DMS53 (cell line): ENCODE measurements at regions not wholly inside any gene's neighbourhood (a gene's known extent, or its start where the extent isn't known, plus 50 kb on each side); places are given as distances from the start of the nearest gene placed in this dataset.

Experiments
- DNase-seq: peaks from one replicate; lab custom pipeline; 2025; lab: John Stamatoyannopoulos, UW

DNA sequence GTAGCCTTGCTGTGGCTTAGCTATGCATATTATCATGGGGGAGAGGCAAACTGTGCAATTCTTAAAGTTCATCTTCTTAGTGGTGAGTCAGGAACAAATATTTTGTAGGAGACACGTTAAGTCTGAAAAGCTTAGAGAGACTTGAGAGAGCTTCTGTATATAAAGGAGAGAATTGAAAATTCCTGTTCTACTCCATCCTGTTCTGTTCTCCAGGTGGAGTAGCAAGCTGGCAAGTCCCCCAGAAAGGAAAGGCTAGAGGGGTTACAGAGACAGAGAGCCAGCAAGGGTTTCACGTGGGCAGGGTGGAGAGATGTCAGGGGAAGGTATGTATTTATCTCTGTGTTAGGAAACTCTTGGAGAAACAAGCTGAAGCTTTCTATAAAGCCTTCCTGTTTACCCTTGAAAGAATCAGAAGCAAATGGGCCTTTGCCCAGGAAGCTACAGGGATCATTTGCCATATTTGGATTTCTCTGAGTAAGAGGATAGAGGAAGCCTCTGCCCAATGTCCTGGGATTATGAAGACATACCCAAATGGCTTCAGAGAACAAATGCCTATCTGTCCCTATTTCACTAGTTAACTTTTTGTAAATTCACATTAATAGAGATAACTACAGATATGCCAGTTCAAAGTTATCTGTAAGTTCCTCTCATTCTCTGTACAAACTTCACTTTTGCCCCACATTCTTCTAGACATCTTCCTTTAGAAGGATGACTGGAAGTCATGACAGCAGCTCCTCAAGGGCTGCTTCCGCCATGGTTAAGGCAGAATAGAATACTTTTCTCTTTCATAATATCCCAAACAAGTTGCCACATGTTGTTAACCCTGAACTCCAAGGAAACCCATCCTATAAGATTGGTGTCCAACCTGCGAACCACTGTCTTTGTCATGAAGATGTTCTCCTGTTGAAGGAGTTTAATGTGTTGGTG lies 126.7 kb upstream of the NEDD9 start:
- DNase-seq, result peak; percentile 12

DNA sequence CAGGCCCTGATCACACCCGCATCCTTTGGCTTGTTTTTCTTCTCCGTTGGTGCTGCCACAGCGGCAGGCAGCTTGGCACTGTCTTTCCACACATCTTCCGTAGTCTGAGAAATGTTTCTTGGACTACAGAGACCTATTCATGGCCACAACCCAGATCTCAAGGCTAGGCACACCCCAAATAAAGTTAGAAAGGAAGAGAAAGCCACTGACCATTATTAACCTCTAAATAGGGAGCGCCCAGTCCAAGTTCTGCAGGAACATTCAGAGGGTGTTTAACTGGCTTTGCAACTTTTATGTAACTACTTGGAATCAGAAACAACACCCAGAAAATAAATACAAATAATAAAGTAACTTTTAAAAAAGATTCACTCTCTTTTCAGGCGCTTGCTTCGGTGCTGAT lies 124.8 kb upstream of the NEDD9 start:
- no peak for DNase-seq

DNA sequence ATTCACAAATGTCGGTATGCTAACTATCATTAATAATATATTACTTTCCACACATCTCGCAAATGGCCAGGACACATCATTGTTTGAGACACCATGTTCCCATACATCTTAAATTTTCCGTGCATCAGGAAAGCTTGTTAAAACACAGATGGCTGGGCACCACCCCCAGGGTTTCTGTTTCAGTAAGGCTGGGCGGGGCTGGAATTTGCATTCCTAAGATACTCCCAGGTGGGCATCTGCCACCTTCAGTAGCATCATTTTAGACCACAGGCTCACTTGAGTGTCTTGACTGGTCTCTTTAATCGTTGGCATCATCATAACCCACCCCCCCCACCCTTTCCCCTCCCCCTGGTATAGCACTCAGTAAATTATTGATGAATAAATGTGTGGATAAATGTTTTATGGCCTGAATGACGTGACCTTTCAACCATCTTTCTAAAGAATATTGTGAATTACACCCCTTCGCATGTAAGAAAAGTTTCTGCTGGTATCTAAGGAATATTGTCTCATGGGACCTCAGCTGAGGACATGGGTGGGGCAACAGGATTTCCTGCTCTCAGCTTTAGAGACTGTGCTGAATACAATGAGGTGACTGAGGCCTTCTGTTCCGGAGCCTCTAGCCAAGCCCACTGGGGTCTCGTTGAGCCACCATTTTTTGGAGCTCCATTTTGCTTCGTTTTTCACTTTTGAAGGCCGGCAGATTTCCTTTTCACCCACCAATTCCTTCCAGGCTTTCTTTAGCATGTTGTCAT lies 124.1 kb upstream of the NEDD9 start:
- no peak for DNase-seq

DNA sequence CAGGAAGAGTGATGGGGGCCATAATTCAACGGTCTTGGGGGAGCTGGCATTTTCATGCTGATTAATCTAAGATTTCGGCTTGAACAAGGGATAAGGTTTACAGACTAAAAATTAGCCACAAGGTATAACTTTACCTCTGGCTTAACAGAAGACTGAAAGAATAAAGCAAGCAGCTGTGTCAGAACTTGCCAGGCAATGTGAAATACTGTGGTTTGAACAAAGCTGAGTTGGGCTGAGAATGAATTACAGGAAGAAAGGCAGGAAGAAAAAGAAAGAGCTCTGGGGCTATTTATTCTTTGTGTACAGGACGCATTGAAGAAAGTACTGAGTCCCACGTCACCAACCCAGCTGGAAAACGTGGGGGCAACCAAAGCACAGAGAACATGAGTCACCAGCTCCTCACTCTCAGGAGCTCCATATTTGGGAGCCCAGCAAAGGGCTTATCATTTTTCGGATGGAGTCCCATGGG lies 121.5 kb upstream of the NEDD9 start:
- DNase-seq, result no peak

DNA sequence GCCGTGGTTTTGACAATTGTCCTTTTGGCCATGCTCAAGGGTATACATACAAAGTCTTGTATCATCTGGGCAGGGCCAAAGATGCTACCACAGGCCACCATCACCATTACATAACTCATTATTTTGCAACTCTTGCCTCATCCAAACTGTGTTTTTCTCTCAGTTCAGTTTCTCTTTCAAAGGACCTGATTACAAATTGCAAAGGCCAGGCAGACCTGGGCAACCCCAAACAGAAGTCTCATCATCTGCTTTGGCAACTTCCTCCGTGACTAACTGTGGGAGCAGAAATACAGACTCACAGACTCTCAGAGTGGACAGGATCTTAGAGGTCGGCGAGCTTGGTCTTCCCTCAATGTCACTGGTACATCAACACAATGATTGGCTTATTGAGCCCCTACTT lies 117.8 kb upstream of the NEDD9 start:
- no peak for DNase-seq

DNA sequence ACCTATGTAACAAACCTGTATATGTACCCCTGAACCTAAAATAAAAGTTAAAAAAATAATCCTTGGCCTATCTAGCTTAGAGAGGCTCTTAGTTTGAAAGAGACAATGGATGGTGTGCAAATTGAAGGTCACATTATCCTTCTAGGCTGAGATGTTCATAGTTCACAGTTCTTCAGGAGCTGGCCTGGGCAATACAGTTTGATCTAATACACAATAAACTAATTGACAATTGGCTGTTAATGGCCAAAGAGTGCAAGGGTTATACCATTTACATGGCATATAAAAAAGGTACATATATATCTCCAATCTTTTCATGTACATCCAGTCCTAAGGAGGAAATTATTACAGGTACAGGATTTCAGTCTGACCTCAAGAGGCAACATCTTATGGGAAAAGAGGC lies 117.4 kb upstream of the NEDD9 start:
- DNase-seq, result no peak

DNA sequence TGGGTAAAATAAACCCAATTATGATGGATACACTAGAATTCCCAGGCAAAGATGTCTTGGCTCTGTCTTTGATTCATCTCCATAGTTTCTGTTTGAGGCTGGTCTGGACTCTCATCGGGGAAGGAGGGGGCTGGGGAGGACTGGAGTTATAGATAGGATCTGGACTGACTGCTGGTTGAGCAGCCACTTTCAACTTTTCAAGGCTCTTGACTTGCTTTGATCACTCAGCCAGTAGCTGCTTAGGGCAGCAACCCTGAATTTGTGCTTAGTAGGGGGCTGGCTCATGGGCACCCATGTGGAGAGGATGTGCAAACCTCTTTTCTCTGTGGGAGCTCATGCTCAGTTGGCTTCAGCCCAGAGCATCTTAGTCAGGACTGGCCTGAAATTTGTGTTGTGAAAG lies 114.0 kb upstream of the NEDD9 start:
- no peak for DNase-seq

DNA sequence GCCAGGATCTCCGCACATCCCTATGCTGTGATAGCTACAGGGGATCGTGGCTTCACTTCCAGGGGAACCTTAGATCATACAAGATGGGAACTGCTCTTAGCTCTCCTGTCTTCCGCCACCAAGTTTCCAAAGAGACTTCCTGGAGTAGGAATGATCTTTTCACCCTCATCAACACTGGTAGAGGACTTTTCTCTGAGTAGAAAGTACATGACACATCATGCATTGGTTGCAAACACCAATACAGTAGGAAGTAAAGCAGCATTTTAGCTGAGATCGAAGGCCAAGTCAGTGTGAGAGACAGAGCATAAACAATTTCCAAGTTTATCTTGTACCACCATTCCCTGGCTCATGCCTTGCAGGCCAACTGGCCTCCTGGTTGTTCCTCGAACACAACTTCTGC lies 113.1 kb upstream of the NEDD9 start:
- DNase-seq, result no peak

DNA sequence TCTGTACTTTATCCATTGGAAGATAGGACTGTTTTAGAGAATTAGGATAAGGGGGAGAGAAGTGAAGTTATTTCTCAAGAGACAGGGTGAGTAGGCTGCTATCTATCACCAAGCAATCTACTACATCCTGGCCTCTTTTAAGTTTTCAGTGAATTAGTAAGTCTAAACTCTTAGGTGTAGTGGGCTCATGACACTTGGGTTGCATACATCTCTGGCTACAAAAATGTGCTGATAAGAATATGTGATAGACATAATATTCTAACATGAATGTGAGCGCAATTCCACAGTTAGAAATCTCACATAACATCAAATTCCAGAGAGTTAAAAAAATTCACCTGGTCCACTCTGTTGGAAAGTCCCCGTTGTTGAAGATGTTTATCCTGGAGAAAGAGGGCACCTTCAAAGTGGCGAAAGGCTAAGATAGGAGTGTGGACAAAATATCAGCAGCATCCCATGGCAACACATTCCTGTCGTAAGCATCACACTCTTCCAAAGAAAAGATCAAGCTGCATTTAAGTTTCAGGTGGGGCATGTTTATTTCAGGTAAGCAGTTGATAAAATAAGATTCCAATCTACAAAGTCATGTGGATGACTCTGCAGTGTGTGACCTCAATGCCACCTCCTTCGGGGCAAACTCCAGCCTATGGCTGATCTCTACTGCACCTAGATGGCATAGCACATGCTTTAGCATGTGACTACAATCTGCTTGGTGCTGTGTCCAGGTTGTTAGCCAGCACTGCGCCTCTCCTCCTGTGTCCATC lies 111.7 kb upstream of the NEDD9 start:
- peak; percentile 42 for DNase-seq

DNA sequence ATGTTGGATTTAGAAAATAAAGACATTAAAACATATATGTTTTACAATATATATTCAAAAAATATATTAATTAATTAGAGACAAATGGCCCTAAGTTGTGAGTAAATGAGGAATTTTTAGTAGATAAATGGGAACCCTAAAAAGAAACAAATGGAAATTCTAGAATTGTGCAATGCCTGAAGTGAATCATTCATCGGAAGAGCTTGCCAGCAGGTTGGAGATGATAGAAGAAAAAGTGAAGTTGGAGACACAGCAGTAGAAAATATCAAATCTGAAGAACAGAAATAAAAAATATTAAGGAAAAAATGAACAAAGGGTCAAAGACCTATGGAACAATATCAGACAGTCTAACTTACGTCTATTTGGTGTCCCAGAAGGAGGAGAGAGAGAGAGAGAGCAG lies 109.4 kb upstream of the NEDD9 start:
- DNase-seq, result no peak

DNA sequence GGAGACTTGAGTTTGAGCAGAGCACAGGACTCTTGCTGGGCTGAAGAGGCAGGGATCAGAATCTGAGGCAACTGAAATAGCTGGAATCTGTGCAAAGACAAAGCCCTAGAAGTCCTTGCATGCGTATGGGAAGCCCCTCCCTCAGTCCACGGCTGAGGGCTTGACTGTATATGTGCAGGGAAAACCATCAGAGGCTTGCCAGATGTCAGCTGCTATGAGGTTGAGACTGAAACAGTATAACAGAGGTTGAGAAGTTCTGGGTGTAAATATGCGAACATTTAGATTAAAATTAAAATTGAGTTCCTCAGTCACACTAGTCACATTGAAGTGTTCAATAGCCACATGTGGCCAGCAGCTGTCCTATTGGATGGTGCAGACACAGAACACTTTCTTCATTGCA lies 108.8 kb upstream of the NEDD9 start:
- DNase-seq, result no peak

DNA sequence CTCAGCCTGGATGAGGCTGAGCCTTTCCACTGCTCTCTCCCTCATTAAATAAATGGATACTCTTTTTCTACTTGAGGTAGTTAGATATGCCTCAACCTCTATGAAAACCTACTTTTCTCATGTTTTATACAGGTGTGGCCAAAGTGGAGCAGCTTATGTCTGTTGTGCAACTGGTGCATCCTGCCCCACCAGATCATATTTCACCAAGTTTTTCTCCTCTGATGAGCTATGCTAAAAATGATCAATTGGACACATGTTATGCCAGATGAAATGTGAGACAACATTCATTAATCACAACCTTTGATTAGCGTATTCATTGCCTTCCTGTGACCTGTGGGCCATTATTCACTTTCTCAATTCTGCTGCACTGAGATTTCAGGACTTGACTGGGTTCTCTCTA lies 106.9 kb upstream of the NEDD9 start:
- no peak for DNase-seq

DNA sequence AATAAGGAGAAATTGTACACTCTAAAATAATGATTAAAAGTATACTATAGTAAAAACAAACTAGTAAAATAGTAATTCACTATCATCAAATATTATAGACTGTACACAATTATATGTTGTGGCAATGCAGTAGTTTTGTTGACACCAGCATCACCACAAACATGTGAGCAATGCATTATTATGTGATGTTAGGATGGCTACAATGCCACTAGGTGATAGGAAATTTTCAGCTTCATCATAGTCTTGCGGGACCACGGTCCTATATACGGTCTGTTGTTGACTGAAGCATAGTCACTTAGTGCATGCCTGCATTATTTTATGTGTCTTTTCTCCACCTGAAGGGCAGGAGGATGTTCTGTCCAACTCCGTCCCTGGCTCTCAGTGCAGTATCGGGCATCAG lies 104.8 kb upstream of the NEDD9 start:
- DNase-seq, result no peak

DNA sequence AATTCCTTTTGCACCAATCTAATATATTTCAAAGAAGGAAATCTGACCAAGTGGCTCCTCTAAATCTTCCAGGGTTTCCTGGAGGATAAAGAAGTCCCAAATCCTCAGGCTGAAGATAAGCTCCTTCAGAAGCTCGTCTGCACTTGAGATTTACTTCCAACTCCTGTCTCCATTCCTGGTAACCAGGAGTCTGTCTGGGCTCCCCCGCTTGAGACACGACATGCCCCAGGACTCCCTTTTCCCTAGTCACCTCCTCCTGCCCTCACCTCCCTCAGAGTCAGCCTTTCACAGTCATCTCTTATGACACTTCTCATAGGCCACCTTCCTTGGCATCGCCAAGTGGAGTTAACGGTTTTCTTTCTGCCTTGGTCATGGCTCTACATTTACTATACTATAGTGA lies 103.4 kb upstream of the NEDD9 start:
- DNase-seq, result no peak

DNA sequence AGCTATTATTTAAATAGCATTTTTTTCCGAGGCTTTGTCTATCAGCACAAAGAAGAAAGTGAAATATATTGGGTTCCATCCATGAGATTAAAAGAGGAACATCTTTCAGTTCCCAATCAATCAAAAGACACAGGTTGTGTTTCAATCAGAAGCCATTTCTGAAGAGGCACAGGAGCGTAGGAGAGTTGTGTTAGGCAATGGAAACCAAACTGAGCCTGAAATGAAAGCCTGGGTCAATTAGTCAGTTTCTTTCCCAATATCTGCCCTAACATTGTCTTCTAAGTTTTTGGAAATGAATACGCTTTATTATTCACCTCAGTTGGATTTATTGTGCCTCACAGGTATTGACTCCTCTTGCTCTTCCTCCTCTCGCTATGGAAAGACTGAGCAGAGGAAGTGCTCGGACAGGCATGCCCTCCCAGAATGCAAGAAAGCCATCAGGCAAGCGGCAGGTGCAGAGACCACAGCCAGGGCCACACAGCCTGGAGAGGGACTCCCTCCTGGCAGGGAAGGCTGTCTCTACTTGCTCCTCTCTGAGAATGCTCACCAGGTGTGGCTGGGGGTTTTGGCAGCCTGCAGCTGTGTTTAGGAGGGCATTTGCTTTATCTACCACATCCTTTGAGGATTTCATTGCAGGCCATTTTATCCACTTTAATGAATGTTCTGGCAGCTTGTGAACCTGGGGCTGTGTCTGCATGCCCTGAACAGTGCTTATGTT lies 100.8 kb upstream of the NEDD9 start:
- DNase-seq, result no peak

DNA sequence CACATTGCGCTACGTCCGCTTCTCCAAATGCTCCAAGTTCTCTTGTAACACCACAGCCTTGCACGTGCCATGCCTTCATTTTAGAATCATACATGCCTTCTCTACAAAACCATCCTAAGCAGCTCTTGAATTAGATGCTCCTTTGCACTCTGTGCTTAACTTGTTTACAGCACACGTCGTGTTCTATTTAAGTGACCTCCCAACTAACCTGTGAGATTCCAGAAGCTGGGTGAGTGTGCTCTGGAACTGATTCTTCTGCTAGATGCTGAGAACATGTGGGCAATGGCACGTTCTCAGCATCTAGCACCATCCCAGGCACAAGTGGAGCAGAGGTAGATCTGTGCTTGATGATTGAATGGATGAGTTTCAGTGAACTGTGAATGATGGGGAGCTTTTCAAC lies 100.0 kb upstream of the NEDD9 start:
- no peak for DNase-seq

DNA sequence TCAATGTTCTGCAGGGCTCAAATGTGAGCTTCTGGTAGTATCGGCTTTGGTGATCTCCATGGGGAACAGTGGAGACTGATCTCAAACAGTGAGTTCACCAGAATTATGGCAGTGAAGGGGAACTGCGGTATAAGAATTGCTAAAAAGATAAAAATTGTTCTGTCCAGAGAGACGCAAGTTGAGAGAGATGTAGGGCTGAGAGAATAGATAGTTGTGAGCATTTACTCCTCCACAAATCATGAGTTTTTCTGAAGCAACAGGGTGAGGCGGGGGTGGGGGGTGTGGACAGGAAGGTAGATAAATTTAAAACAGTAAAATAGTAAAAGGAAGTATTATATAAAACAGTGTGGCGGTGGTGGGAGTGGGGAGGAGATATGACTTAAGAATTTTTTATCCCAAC lies 98.6 kb upstream of the NEDD9 start:
- DNase-seq, result no peak

DNA sequence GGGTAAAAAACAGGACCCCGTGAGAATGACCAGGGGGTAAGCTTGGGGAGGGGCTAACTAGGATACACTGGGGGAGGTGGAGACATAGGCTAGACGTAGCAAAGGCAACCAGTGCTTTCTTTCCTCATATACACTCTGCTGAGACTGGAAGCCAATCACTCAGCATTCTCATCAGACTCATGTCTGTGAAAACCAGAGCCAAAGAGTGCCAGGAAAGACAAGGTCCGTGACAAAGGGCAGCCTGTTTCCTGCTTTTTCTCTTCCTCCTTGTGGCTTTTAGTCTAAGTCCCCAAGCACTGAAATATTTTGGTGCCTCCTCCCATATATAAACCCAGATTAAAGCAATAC lies 97.9 kb upstream of the NEDD9 start:
- no peak for DNase-seq

DNA sequence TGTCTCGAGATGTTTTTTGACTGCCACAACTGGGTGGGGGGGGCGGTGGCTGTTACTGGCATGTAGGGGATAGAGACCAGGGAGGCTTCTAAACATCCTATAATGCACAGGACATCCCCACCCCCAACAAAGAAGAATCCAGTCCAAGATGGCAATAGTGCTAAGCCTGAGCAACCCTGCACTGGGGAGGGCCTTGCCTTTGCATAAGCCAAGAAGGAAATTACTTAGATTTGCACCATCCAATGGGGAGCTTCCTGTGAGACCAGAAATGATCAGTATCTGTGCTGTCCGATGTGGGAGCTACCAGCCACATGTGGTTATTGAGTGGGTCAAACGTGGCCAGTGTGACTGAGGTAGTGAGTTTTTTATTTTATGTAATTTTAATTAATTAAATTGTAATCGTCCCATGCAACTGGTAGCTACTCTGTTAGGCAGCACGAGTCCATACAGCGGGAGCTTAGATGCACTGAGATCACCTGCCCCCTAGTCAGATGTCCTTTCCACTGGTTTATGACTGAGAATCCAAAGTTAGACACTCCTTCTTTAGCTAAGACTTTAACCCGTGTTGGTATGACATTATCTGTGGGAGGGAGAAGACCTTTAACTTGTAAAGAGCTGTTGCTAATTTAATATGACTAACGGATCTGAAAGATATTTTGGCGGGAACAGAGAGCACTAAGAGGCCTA lies 97.4 kb upstream of the NEDD9 start:
- DNase-seq, result no peak

DNA sequence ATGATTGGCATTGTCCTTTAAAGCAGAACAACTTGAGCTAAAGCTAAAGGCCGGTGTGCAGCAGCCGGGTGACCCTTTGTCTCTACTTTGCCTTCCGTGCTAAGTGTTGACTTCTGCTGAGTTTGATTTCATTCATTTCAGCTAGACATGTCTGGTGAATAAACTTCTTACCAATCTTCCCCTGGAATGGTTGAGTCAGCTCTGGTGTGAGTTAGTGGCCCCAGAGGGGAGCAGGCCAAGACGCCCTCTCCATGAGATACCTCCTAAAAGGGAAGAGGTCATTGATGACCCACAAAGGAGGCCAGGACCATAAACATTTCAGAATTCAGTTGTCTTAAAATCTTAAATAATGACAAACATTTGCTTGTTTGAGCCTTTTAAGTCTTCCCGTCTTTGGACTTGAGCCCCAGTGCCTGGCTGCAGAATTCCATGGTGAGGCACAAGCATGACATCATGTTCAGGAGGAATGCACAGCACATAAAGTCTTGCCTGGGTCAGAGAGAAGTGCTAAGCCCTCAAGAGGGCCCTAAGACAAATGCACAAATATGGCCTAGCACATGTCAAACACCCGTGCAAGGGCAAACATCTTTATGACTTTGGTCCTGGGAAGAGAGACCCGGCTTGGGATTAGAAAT lies 96.3 kb upstream of the NEDD9 start:
- DNase-seq, result no peak

DNA sequence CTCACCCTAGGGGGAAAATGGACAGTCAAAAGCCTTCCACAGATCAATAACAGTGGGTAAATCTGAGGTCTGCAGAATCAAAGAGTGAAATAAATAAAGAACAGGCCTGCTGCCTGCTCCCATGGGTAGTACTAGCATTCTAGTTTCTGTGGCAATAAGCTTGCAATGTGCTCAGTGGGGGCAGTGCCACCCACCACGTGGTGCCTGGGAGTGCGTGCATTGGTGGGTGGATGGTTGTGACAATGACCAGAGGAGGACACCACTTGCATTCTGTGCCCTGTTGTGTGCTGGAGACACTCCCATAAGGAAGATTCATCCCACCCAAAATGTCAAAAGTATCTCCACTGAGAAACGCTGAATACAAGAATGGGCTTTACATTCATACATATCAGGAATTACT lies 95.5 kb upstream of the NEDD9 start:
- DNase-seq, result no peak
